ENCODE measurements at regions not wholly inside any gene's neighbourhood (a gene's known extent, or its start where the extent isn't known, plus 50 kb on each side); places are given as distances from the start of the nearest gene placed in this dataset.
"Not testable (repeated sequence)": the region's sequence is repeated elsewhere in the genome, so short reads cannot be mapped to it uniquely, and the experiment has no call there.

DNA sequence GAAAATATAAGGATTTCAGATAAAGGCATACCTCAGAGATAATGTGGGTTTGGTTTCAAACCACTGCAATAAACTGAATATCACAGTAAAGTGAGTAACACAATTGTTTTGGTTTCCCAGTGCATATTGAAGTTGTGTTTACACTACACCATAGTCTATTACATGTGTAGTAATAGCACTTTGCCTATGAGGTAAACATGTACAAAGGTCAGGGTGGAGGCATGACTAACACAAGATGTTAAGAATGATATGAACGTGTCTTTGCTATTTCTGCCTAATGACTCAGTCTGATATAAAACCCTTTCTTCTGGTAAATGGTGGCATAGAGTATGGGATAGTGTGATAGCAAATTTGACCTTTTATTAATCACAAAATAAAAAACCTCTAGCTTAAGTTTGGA is 621.5 kb upstream of the ADGRL2 start:
- Mint-ChIP-seq H3K27ac (no peak overlapping the region), H3K4me1 (no peaks in the 10 kb centered on the region), H3K9me3 (peaks cover 23% of the 10 kb centered on the region), H3K27me3 (ENCODE audit: insufficient read depth) (no peaks in the 10 kb centered on the region), H3K4me3 (no peak overlapping the region), H3K36me3 (ENCODE audit: low read depth) (peaks cover 2% of the 10 kb centered on the region)
- H3K27me3 ChIP-seq (ENCODE audit: control insufficient read depth, insufficient read depth, low read length, poor library complexity, severe bottlenecking), result no peaks in the 10 kb centered on the region
- no peak overlapping the region for H3K9ac ChIP-seq (ENCODE audit: extremely low read depth, low read length, poor library complexity, severe bottlenecking)
- no peaks in the 10 kb centered on the region for H3K36me3 ChIP-seq (ENCODE audit: control insufficient read depth, insufficient read depth, low read length)
- H3K9me3 ChIP-seq (ENCODE audit: control insufficient read depth, low read length), result peaks cover 11% of the 10 kb centered on the region
- WGBS, 2 experiments (ENCODE audit: insufficient coverage in 1 of 2, insufficient read length in 1 of 2), result 41% methylated on average over 1 of the region's 1 CpG; no CpG with 5 or more reads in 1 of the 2 experiments
- no peak overlapping the region for H3K4me3 ChIP-seq (ENCODE audit: low read length)
- DNase-seq, result no peak
- no peaks in the 10 kb centered on the region for H3K4me1 ChIP-seq (ENCODE audit: control insufficient read depth, insufficient read depth, low read length)
- no peak overlapping the region for H3K27ac ChIP-seq (ENCODE audit: low read depth, low read length)
- TF ChIP-seq, protein P1, sequence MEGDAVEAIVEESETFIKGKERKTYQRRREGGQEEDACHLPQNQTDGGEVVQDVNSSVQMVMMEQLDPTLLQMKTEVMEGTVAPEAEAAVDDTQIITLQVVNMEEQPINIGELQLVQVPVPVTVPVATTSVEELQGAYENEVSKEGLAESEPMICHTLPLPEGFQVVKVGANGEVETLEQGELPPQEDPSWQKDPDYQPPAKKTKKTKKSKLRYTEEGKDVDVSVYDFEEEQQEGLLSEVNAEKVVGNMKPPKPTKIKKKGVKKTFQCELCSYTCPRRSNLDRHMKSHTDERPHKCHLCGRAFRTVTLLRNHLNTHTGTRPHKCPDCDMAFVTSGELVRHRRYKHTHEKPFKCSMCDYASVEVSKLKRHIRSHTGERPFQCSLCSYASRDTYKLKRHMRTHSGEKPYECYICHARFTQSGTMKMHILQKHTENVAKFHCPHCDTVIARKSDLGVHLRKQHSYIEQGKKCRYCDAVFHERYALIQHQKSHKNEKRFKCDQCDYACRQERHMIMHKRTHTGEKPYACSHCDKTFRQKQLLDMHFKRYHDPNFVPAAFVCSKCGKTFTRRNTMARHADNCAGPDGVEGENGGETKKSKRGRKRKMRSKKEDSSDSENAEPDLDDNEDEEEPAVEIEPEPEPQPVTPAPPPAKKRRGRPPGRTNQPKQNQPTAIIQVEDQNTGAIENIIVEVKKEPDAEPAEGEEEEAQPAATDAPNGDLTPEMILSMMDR (conservative IDR thresholded peaks at IDR 0.05), result no peak

DNA sequence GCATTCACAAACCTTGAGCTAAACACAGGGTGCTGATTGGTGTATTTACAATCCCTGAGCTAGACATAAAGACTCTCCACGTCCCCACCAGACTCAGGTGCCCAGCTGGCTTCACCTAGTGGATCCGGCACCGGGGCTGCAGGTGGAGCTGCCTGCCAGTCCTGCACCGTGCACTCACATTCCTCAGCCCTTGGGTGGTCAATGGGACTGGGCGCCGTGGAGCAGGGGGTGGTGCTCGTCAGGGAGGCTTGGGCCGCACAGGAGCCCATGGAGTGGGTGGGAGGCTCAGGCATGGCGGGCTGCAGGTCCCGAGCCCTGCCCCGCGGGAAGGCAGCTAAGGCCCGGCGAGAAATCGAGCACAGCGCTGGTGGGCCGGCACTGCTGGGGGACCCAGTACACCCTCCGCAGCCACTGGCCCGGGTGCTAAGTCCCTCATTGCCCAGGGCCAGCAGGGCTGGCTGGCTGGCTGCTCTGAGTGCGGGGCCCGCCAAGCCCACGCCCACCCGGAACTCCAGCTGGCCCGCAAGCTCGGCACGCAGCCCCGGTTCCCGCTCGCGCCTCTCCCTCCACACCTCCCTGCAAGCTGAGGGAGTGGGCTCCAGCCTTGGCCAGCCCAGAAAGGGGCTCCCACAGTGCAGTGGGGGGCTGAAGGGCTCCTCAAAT is 622.2 kb upstream of the ADGRL2 start:
- peaks cover 25% of the 10 kb centered on the region for H3K9me3 Mint-ChIP-seq
- not testable (repeated sequence) for H3K36me3 ChIP-seq (ENCODE audit: control insufficient read depth, insufficient read depth, low read length); H3K27me3 Mint-ChIP-seq (ENCODE audit: insufficient read depth); H3K27ac Mint-ChIP-seq; DNase-seq; H3K4me1 Mint-ChIP-seq; H3K4me1 ChIP-seq (ENCODE audit: control insufficient read depth, insufficient read depth, low read length); H3K4me3 ChIP-seq (ENCODE audit: low read length); H3K4me3 Mint-ChIP-seq; H3K9ac ChIP-seq (ENCODE audit: extremely low read depth, low read length, poor library complexity, severe bottlenecking); H3K27ac ChIP-seq (ENCODE audit: low read depth, low read length); H3K27me3 ChIP-seq (ENCODE audit: control insufficient read depth, insufficient read depth, low read length, poor library complexity, severe bottlenecking); H3K36me3 Mint-ChIP-seq (ENCODE audit: low read depth)
- WGBS, 2 experiments (ENCODE audit: insufficient coverage in 1 of 2, insufficient read length in 1 of 2), result 67 to 96% methylated on average over 1 to 19 of the region's 30 CpGs
- H3K9me3 ChIP-seq (ENCODE audit: control insufficient read depth, low read length), result peaks cover 11% of the 10 kb centered on the region

DNA sequence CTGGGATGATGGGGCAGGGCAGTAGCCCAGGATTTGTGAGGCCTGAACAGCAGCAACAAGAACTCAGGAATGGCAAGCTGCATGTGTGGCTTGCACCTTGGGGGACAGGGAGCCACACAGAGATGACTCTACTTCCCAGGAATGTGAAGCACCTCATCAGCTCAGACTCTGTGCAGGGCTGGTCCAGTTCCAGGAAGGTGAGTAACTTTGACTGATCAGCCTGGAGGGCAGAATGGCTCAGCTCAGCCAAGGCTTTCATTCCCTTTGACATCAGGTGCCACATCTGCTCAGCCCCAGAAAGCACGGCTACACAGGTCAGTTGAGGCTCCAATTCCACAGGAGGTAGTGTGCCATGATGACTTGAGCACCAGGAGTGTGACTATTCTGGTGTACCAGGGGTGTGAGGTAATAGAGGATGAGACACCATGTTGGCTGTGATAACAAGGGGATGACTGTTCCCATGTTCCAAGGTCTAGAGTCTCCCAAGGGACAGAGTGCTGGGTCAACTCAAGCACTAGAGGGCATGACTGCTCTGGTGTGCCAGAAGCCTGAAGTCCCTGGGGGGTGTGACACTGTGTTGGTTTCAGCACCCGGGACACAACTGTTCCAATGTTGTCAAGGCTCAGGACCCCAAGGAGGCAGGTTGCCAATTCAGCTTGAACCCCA is 625.8 kb upstream of the ADGRL2 start:
- no peak overlapping the region for H3K9ac ChIP-seq (ENCODE audit: extremely low read depth, low read length, poor library complexity, severe bottlenecking)
- H3K27ac ChIP-seq (ENCODE audit: low read depth, low read length), result no peak overlapping the region
- H3K9me3 Mint-ChIP-seq, result peaks cover 31% of the 10 kb centered on the region

More for the DNA sequence above, 625.8 kb upstream of the ADGRL2 start:
- DNase-seq, result no peak
- H3K36me3 ChIP-seq (ENCODE audit: control insufficient read depth, insufficient read depth, low read length), result no peaks in the 10 kb centered on the region
- no peak overlapping the region for H3K4me3 ChIP-seq (ENCODE audit: low read length)
- Mint-ChIP-seq H3K4me1 (no peaks in the 10 kb centered on the region), H3K27ac (no peak overlapping the region), H3K4me3 (no peak overlapping the region), H3K36me3 (ENCODE audit: low read depth) (peaks cover 2% of the 10 kb centered on the region), H3K27me3 (ENCODE audit: insufficient read depth) (no peaks in the 10 kb centered on the region)
- peaks cover 19% of the 10 kb centered on the region for H3K9me3 ChIP-seq (ENCODE audit: control insufficient read depth, low read length)
- H3K27me3 ChIP-seq (ENCODE audit: control insufficient read depth, insufficient read depth, low read length, poor library complexity, severe bottlenecking), result no peaks in the 10 kb centered on the region
- H3K4me1 ChIP-seq (ENCODE audit: control insufficient read depth, insufficient read depth, low read length), result no peaks in the 10 kb centered on the region
- TF ChIP-seq, protein P1 (conservative IDR thresholded peaks at IDR 0.05), result no peak
- WGBS, 2 experiments (ENCODE audit: insufficient coverage in 1 of 2, insufficient read length in 1 of 2), result 92 to 100% methylated on average over 1 to 2 of the region's 2 CpGs

Data from endodermal cell (in vitro differentiated cells).